NB4 (cell line): ENCODE measurements at regions not wholly inside any gene's neighbourhood (a gene's known extent, or its start where the extent isn't known, plus 50 kb on each side); places are given as distances from the start of the nearest gene placed in this dataset.

Experiments
- DNase-seq: peaks from one replicate; pipeline ENCODE4 v3.0.0; 2010; ENCODE audit warnings: low read depth
- H3K4me3 ChIP-seq: one replicate; pipeline ENCODE4 v1.5.1; 2011; ENCODE audit warnings: mild to moderate bottlenecking, low read depth, low read length, moderate library complexity
- CTCF ChIP-seq: IDR thresholded peaks from one replicate; pipeline ENCODE4 v1.5.1; 2012; ENCODE audit warnings: low read depth, low read length
- MAX ChIP-seq: IDR thresholded peaks from 2 replicates; pipeline ENCODE4 v1.6.1; 2011; ENCODE audit warnings: low read depth, low read length
- MYC ChIP-seq: IDR thresholded peaks from 2 replicates; pipeline ENCODE4 v1.6.1; 2011; ENCODE audit warnings: low read depth, low read length
- POLR2A ChIP-seq: IDR thresholded peaks from 2 replicates; pipeline ENCODE4 v1.6.1; 2011; ENCODE audit warnings: mild to moderate bottlenecking; ENCODE audit not compliant: insufficient read length; ENCODE audit errors: extremely low read depth

GRCh38 chr2:220704810-220705209, 867.3 kb downstream of the EPHA4 start:
- TF ChIP-seq MYC (no peak), CTCF (no peak), MAX (no peak), POLR2A (no peak)
- H3K4me3 ChIP-seq, result no peak overlapping the region
- no peak for DNase-seq

GRCh38 chr2:220705678-220706077, 866.4 kb downstream of the EPHA4 start:
- H3K4me3 ChIP-seq, result no peak overlapping the region
- DNase-seq, result no peak
- TF ChIP-seq CTCF (no peak), MYC (no peak), MAX (no peak), POLR2A (no peak)

- no peak for TF ChIP-seq MYC
- no peak for TF ChIP-seq MAX
- TF ChIP-seq POLR2A, result no peak
- TF ChIP-seq CTCF, result no peak
- no peak for DNase-seq
- no peak overlapping the region for H3K4me3 ChIP-seq
Measured at GRCh38 chr2:220707261-220707660, 864.8 kb downstream of the EPHA4 start.

GRCh38 chr2:220708366-220708765, 863.7 kb downstream of the EPHA4 start:
- no peak for DNase-seq
- no peak overlapping the region for H3K4me3 ChIP-seq
- TF ChIP-seq CTCF (no peak), POLR2A (no peak), MAX (no peak), MYC (no peak)

- no peak for DNase-seq
- no peak overlapping the region for H3K4me3 ChIP-seq
- TF ChIP-seq MAX (no peak), MYC (no peak), CTCF (no peak), POLR2A (no peak)
Measured at GRCh38 chr2:220717283-220717682, 854.8 kb downstream of the EPHA4 start.

GRCh38 chr2:220736778-220737177, 835.3 kb downstream of the EPHA4 start:
- H3K4me3 ChIP-seq, result no peak overlapping the region
- TF ChIP-seq POLR2A (no peak), CTCF (no peak), MAX (no peak), MYC (no peak)
- peak; percentile 3 for DNase-seq
